HG03439 (cell line): ENCODE measurements at regions not wholly inside any gene's neighbourhood (a gene's known extent, or its start where the extent isn't known, plus 50 kb on each side); places are given as distances from the start of the nearest gene placed in this dataset.
"Not testable (repeated sequence)": the region's sequence is repeated elsewhere in the genome, so short reads cannot be mapped to it uniquely, and the experiment has no call there.

Source experiments
- ATAC-seq: cut with Tn5 transposase; IDR thresholded peaks from one replicate; pipeline ENCODE4 v1.9.1; 2021; ENCODE audit warnings: mild to moderate bottlenecking, moderate library complexity; ENCODE audit not compliant: unreplicated experiment

DNA sequence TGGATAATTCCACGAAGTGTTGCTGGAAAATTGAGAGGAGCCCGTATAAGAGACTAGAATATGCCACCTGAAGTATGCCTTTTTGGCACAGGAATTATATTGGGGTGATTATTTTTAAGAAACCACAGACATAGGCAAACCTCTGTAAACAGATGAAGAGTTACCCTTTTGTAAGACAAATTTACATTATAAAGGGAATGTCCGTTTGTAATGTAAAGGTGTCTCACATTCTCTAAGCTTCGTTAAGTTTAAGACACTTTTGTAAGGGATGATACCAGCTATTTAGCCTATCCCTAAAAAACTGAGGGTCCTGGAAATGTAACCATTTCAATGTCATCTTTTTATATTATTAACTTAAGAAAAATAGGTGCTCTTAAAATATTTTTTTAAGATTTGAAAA is 432.8 kb upstream of the SYT4 start:
- ATAC-seq, result no peak

DNA sequence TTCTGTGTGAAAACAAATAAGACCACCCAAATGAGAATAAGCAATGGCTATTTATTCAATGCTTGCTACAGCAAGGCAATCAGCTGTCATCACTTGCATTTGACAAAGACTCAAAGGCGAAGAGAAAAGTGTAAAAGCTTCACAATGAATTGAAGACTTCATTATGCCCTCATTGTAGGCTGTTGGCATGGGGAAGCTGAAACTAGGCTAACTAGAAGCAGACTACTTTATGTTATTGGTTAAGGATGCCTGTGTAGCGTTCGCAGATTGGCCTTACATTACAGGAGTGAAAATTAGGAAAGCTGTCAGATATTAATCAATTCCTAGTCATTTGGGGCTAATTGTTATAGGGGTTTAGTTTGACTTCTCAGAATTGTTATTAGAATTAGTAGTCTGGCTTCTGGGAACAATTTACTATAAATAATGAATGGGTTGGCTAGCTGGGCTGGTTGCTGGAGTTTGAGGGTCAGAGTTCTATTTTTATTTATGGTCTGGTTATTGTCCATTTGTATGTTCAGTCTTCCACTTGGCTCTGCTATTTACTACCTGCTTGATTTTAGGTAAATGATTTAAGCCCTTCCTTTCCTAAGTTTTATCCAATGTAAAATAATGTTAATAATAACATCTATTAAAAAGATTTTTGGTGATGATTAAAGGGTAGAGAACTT is 437.2 kb upstream of the SYT4 start:
- ATAC-seq, result no peak

DNA sequence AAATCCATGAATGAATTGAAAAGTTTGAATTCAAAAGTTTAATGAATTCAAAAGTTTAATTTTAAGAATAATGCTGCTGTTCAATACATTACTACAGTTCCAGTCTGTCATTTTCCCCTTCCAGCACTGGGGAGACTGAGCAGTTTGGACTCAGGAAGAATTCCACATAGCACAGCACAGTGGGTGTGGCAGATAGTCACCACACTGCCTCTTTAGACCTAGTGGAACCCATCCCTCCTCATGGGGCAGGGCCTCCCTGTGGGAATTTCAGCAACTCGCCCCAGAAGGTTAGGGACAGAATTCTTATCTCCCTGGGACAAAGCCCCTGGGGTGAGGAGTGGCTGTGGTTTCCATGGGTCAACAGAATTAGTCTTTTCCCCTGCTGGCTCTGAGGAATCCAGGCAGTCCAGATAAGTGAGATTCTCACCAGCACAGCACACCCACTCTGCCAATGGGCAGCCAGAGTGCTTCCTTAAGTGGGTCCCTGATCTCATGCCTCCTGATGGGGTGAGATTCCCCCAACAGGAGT is 442.0 kb upstream of the SYT4 start:
- no peak for ATAC-seq

DNA sequence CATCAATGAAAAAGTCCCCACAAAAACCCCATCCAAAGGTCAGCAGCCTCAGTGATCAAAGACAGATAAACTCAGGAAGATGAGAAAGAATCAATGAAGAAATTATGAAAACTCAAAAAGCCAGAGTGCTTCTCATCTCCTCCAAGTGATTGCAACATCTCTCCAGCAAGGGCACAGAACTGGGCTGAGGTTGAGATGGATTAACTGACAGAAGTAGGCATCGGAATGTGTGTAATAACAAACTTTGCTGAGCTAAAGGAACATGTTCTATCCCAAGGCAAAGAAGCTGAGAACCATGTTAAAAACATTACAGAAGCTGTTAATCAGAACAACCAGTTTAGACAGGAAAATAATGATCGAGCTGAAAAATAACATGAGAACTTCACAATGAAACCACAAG is 442.8 kb upstream of the SYT4 start:
- ATAC-seq, result no peak

DNA sequence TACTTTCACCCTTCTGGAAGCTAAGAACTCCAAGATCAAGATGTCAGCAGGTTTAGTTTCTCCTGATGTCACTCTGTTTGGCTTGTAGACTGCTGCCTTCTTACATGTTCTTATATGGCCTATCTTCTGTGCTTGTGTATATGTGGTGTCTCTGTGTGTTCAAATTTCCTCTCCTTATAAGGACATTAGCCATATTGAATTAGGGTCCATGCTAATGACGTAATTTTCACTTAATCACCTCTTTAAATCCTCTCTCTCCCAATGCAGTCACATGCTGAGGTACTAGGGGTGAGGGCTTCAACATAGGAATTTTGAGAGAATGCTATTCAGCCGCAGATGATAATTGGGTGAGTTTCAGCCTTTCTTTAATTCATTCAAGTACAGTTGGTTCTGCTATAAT is 458.3 kb upstream of the SYT4 start:
- ATAC-seq, result no peak

DNA sequence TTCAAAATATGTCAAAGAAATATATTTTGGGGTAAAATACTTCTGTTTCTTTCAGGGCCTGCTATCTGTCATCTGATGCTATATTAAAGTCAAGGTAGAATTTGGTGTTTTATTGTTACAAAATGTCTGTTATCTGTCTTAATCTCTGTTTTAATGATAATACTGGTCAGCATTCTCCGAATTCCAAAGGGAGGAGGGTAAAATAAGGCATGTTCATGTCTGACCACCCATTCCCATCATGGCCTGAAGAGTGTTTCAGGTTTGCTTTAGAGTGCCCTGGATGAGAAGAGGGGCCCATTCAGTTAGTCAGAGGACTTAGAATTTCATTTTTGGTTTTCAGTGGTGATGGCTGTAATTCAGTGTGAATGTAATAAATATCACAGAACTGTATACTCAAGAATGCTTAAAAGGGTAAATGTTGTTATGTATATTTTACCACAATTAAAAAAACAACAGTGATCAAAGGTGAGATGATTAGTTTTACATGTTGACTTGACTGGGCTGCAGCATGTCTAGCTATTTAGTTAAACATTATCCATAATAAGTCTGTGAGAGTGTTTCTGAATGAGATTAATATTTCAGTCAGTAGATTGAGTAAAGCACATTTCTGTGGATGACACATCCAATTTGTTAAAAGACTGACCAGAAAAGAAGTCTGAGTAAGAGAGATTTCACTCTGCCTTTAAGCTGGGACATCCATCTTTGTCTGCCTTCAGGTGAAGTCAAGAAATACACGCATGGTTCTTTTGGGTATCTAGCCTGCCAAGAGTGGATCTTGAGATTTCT is 467.9 kb upstream of the SYT4 start:
- no peak for ATAC-seq

DNA sequence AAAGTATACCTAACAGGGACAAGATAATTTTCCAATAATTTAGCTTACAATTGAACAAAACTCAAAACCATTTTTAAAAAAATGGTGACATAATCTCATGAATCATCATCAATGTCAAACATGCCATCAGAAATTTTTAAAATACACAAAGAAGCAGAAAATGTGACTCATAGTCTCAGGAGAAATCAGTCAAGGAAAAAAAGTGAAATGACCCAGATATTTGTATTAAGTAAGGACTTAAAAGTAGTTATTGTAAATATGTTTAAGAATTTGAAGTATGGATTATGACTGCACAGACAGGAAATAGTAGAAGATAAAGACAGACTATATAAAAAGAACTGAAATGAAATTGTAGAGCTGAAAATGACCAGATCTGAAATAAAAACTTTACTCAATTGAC is 473.9 kb upstream of the SYT4 start:
- ATAC-seq, result no peak

DNA sequence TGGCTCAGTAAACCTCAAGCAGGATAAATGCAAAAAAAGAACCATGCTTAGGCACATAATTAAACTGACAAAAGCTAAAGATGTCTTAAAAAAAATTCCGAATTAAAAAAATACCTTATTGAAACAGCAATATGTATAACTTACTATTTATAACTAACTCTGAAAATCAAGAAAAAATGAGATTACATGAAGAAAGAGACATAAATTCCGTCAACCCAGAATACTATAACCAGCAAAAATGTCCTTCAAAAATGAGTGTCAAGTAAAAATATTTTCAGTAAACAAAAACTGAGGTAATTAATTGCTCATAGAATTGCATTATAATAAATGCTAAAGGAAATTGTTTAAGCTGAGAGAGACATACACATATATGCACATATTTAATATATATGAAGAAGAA is 474.5 kb upstream of the SYT4 start:
- no peak for ATAC-seq

DNA sequence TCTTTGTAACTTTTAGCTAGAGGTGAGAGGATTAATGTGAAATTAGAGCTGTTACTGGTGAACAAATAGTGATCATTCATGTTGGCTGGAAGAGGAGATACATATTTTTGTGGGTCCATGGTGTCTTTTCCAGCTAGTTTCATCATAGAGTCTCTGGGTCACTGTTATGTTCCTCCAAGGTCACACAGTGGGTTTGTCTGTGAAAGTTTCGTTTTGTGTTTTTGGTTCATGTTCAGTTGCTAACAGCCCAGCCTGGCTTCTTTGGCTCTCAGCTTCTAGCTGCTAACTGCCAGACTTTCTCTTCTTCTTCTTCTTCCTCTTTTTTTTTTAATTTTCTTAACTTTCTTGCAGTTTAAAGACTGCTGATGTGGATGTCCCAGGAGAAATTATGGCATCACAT is 480.0 kb upstream of the SYT4 start:
- no peak for ATAC-seq

DNA sequence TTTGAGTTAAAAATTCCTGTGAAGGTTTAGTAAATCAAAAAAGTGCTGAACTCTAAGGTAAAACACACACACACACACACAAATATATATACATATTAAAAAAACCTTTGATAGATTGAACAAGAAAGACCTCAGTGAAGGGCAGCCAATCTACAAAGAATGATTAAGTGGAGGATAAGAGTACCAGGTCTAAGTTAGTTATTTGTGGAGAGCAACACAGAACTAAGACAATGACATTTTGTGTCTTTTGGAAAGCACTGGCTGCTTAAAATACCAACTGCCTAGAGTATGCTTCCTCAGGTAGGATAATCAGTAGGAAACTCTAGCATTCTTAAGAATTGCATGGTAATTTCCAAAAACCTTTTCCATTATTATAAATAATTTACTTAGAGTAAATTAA is 481.4 kb upstream of the SYT4 start:
- no peak for ATAC-seq

DNA sequence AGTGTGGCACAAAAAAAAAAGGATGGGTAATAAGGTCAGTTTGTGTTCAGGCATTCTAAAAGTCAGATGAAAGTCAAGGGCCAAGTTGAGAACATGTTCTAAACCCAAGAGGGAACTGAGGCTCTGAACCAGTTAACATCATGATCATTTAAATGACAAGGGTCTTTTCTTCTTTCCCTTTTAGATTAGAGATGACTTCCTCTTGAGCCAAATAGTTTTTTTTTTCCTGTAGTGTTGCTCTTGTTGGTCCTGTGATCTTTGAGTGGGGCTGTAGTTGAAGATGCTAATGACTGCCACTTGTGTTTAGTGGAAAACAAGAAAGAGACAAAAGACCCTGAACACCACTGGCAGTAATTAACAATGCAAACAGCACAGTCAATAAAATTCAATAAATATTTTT is 482.7 kb upstream of the SYT4 start:
- ATAC-seq, result no peak

DNA sequence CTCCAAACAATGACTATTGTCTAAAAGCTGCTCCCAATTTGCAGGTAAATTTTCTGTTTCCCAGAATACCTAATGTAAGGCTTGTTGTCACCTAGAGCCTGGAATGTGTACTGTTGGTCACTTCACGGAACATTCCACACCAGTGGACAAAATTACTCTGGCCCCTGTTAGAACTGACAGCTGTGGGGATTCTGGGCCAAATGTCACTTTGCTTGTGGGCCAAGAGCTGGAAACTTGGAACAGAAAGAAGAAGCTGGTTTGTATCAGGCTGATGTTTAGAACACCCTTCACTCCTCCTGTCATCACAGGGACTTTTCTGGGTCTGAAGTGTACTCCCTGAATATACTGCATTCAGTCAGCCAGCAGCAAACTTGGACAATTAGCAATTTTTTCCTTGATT is 495.6 kb upstream of the SYT4 start:
- no peak for ATAC-seq

DNA sequence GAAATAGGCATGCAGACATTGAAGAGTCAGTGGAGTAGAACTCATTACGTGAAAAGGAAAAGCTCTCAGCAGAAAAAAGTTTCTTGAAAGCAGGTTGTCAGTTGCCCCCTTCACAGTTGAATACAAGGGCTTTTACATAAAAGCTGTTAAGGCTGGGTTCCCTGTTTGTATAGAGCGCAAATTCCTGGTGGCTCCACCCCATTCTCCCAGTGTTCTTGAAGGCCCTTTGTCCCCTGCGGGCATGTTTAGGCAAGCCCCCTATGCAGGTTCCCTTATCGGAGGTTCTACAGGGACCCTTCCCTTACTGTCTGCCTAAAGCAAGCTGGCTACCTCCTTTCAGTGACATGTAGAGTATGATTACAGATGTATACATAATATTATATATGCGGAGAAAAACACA is 497.2 kb upstream of the SYT4 start:
- no peak for ATAC-seq

DNA sequence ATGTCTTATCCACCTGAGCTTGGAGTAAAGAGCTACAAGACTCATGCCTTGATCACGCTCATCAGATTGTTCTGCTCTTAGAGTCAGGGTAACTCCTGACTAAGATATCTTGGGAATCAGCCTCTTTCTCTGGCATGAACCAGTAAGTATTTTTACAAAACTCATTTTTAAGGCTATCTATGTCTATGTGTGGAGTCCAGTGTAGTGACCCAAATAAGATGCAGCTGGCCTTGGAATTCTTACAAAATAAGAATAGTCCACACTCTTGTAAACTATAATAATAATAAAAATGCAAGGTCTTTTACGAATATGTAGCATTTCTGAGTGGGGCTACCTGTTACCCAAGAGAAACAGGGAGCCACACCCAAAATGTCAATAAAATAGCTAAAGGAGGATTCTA is 498.3 kb upstream of the SYT4 start:
- ATAC-seq, result no peak

DNA sequence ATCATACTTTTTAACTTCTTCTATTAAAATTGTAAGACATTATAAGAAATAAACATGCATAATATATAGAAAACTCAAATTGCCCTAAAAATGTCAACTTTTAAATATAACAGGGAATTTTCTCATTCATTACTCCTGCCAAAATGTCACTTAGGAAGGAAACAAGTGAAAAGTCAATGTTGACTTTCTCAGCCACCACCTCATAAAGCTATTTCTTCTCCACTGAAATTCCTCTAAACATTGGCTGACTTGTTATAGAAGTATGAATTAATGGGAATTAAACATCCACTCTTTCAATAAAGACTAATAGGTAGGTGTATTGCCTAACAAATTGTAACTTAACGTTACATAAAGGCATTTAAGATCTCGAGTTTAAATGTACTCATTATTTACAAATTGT is 499.7 kb upstream of the SYT4 start:
- ATAC-seq, result no peak

DNA sequence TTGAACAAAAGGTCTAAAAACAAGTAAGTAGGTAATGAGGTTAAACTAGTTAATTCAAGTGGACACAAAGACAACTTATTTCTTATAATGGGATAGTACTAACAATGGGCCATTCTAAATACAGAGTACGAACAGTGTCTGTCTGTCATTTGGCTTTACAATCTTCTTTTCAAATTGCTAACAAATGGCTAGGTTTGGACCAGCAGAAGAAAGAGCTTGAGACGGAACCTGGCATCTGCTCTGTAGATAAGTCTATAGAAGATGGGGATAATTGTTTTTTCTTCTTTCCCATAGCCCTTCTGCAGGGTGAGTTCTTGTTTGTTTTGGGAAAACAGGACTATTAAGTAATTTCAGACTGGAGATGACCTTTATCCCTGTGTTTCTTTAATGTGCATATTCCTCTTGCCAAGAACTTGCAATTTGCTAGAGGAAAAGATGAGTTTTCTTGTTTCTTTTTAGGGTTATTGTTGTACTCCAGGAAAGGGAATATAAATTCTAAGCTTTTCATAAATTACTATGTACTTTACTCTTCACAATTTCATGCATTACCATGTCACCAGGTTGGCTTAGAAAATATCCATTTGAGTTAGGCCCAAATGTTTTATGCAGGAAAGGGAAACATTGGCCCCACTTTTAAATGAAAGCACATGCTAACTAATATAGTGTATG is 500.5 kb upstream of the SYT4 start:
- no peak for ATAC-seq

DNA sequence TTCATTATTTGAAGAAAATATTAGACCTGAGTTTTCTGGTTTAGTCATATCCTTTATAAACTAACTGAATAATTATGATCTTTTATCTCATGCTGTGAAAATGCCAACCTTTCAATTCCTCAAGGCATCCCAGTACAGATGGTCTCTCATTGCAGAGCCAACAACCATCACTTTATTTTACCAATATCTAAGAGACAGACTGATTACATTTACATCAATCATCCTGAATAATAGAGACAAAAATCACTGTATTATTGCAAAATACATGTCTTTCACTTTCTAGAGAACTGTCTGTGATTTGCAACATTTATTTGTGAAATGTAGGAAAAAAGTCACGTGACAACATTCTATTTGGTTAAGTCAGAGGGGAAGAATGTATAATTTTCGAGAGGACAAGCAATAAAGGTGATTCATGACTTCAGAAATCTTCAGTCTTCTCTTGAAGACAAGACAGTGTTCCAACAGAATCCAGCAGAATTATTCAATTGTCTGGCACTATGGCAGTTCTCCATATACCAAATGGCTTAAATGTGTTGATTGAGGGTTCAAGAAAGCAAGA is 503.6 kb upstream of the SYT4 start:
- ATAC-seq, result no peak

DNA sequence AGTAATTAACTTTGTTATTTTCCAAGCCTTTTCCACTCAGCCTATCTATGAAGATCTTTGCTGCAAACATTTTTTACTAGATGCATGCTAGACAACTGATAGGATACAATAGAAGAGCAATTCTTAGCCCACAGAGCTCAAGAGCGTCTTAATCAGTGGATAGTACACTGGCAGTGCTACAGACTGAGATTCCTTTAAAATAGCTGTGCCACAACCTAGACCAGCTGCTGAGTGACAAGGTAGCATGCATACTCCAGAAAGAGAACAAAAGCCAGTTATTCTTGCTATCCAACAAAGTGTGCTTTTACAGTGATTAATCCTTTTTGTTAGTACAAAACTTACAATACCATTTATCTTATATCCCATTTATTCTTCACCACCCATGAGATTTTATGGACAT is 507.9 kb upstream of the SYT4 start:
- ATAC-seq, result no peak

DNA sequence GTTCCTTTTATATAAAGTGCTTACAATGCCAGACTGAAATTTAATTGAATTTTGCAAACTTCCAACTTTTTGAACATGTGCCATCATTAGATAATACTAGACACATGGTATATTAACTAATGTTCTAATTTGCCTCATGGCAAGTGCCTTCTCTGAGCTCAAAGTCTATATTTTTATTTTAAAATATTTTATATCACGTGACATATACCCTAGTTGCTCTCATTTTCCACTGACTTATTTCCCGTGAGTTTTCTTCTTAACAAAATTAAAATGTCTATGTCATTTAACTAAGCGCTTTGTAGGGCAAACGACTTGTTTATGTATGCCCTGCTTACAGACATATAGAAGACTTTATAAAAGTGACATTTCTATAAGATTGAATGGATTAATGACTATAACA is 509.6 kb upstream of the SYT4 start:
- no peak for ATAC-seq

DNA sequence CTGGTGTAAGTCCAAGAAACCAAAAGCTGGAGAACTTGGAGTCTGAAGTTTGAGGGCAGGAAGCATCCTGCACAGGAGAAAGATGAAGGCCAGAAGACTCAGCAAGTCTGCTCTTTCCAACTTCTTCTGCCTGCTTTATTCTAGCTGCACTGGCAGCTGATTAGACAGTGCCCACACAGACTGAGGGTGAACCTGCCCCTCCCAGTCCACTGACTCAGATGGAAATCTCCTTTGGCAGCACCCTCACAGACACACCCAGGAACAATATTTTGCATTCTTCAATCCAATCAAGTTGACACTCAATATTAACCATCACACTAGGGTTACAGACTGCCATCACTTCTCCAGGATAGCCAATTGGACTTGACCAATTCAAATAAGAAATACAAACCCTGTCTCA is 510.4 kb upstream of the SYT4 start:
- ATAC-seq, result not testable (repeated sequence)

DNA sequence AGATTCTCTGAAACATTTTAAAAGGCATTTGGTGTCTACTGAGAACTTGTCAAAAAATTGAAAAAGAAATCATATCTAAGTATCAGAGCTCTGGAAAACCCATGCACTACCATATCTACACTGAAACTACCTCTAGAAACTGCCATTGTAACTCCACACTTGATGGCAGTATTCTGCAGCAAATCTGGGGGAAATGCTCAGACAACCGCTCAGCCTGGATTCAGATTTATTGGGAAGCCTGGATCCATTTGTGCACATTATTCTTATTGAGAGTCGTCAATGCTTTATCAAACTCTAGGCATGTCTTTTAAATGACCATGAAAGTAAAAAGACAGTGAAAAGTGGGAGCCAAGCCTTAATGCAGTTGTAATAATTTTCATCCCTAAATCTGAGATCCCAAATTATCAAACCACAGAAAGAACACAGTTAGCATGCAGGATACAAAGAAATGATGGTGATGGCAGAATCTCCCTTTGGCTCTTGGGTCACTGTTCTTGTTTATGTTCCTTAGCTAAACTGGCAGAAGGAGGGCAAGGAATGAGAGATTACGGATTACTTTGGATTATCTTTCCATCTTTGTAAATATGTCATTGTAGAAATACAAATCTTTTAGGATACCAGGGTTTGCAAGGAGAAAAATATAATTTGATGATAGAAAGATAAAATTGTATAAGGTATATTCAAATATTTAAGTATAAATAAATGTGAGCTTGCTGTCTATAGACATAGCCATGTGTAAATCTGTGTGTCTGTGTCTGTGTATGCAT is 512.1 kb upstream of the SYT4 start:
- ATAC-seq, result no peak
